D721Med (cell line): ENCODE measurements at regions not wholly inside any gene's neighbourhood (a gene's known extent, or its start where the extent isn't known, plus 50 kb on each side); places are given as distances from the start of the nearest gene placed in this dataset.

Source experiments
- DNase-seq: peaks from one replicate; pipeline ENCODE4 v3.0.0; 2011; ENCODE audit warnings: low spot score; ENCODE audit not compliant: insufficient read length
- FAIRE-seq: peaks from 2 replicates; lab custom pipeline; 2011; peaks lifted over from hg19 to GRCh38; lab: Jason Lieb, UNC
- CTCF ChIP-seq: IDR thresholded peaks from 2 replicates; pipeline ENCODE4 v1.5.1; 2012; ENCODE audit warnings: mild to moderate bottlenecking, control low read depth; ENCODE audit not compliant: insufficient read depth; ENCODE audit errors: missing control alignments

DNA sequence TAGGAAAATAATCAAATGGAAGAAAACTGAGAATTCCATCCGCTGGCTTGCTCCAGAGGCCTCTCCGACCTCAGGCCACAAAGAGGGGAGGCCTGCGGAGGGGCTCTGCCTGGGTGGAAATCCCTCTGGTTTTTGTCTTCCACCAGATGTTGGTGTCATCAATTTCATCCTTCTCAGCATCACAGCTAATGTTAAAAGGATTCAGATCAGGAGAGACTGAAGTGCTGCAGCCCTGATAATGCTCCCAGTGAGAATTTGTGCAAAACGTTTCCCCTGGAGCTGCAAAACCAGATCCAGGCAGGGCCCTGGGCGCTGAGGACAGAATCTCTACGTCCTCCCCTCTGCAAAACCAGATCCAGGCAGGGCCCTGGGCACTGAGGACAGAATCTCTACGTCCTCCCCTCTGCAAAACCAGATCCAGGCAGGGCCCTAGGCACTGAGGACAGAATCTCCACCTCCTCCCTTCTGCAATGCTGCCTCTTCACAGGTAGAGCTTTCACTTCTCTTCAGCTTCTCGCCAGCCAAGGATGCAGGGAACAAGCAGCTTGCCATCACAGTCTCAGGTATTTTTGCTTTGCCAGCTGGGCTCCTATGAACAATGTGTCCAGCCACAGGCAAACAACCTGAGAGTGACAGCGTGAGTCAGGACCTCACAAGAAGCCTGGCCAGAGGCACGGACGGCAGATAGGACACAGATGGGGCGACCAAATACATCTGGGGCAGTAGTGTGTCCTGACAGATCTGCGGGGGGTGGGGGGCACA lies 81.2 kb downstream of the TMEM18 start:
- TF ChIP-seq CTCF = no peak
- no peak for DNase-seq
- FAIRE-seq = no peak

DNA sequence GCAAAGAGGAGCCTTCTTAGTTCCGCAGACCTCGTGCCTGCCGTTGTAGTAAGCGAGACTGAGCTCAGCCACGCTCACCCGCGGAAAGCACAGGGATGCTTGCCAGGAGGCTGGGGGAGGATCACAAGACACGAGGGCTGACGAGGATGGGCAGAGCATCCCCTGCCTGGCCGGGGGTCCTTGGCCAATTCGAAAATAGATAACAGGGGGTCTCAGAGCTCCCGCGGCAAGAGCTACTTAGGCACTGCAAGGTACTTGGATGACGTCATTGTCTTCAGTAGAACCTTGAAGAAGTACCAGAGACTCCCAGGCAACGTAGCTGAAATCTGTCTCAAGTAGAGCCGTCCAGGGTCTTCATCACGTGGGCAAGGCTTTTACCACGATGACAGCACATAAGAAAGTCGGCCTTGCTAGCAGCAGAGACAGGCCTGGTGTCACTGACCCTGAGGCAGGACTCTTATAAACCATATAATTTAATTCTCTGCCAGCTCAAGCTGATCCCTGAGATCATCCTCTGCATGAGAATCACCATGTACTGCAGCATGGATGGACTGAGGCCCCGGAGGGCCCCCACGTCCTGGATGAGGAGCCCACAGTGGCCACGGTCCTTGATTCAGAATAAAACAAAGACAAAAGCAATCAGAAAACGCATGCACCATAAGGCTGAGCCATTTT lies 81.9 kb downstream of the TMEM18 start:
- FAIRE-seq (no peak), DNase-seq (no peak)
- TF ChIP-seq CTCF = no peak

DNA sequence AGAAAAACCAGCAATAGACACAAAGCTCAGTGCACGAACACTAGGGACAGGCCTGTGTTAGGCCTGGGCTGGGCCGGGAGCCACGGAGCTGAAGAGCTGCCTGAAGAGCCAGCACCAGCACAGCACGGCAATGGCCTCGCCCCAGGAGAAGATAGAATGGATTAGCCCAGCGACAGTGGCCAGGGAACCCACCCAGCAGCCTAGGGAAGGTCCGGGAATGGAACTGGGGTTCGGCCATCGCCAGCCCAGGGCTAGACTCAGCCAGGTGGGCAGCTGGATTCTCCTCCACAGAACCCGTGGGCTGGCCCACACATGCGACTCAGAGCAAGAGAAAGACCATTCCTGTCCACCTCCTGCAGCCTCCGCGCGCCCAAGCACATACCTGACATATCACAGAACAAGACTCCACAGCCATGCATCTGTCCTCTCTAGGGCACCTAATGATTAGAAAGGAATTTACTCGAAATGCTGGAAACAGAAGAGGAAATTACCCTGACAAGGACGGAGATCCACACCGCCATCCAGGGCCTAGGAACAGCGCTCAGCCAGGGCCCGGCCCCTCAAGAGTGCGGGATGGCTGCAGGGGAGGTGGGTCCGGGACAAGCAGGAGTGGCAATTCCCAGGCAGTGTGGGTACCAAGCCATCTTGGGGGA lies 82.8 kb downstream of the TMEM18 start:
- no peak for DNase-seq
- TF ChIP-seq CTCF = no peak
- no peak for FAIRE-seq

DNA sequence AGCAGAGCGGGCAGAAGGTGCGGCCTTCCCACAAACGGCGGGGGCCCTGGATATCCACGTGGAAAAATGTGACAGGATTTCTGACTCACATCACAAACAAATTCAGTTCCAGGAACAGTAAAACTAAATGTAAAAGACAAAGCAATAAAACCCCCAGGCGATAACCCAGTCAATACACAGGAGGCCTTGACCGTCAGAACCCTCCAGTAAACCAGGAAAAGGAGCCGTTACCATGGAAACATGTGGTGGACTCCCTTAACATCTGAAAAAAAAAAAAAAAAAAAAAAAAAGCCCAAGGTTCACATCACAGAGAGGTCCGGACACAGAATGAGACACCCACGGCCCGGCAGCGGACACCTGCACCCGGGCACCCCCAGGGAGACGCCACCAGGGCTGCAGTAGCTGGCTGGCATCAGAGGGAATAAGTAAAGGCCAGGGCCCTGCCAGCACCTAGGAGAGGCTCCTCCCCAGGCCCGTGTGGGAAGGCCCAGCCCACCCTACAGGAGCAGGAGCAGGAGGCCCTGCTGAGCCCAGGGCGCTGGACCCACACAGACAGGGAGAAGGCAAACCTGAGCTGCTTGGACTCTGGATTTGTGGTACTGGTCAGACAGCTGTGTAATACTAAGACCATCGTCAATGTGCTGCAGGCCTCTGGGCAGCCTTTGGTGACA lies 83.7 kb downstream of the TMEM18 start:
- FAIRE-seq (no peak), DNase-seq (no peak)
- TF ChIP-seq CTCF = no peak

DNA sequence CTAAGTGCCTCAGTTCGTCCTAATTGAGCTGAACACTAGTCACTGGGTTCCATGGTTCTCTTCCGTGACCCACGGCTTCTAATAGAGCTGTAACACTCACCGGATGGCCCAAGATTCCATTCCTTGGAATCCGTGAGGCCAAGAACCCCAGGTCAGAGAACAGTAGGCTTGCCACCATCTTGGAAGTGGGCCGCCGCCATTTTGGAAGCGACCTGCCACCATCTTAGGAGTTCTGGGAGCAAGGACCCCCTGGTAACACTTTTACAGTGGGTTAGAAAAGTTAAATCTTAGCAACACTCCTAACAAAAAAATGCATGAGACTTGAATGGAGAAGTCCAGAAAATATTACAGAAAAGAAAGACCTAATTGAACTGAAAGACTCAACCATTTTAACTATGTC lies 84.5 kb downstream of the TMEM18 start:
- FAIRE-seq = no peak
- TF ChIP-seq CTCF = no peak
- DNase-seq = no peak

DNA sequence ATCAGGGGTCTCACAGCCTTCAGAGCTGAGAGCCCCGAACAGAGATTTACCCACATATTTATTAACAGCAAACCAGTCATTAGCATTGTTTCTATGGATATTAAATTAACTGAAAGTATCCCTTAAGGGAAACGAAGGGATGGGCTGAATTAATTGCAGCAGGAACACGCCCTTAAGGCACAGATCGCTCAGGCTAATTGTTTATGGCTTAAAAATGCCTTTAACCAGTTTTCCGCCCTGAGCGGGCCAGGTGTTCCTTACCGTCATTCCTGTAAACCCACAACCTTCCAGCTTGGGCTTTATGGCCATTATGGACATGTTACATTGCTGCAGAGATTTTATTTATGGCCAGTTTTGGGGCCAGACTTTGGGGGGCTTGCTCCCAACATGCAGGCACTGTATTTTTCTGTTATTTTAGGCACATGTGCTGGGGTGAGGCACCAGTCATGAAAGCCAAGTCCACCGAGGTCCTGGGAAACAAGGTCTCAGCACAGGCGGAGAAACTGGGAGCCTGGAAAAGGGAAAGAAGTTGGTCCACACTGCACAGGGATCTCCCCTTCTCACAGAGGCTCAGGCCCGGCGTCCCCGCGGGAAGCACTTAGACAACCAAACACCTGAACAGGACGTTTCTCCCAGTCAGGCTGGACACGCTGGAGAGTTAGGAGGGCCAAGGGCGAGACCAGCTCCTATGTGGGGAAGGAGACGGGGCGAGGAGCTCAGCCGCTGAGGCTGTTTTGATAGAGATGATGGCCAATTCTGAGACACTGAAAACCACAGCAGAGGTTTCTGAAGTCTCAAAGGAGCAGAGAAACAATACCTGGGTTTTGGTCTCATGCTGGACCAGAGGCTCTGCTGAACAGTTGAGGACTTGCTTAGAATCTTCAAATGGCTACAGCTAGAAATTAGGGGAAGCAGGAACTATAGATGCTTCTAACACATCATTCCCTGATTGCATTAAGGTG lies 86.7 kb downstream of the TMEM18 start:
- TF ChIP-seq CTCF = no peak
- DNase-seq (no peak), FAIRE-seq (no peak)
